ENCODE measurements at regions not wholly inside any gene's neighbourhood (a gene's known extent, or its start where the extent isn't known, plus 50 kb on each side); places are given as distances from the start of the nearest gene placed in this dataset.

GRCh38 chr3:76923485-76923884 lies 116.4 kb upstream of the ROBO2 start (continued):
- TF ChIP-seq INSM2 (tag by site-specific recombination; IDR thresholded peaks at IDR 0.05) (no peak), ZNF654 (tag by site-specific recombination; IDR thresholded peaks at IDR 0.05; ENCODE audit: low read depth) (no peak), ZNF660 (tag by site-specific recombination; IDR thresholded peaks at IDR 0.05) (no peak), ZNF514 (tag by site-specific recombination; IDR thresholded peaks at IDR 0.05) (no peak), ZNF280C (tag by site-specific recombination; IDR thresholded peaks at IDR 0.05) (no peak), ZNF362 (tag by site-specific recombination; IDR thresholded peaks at IDR 0.05) (no peak), ZNF274 (IDR thresholded peaks at IDR 0.05; ENCODE audit: low read length) (no peak), ZNF274 (tag by site-specific recombination; IDR thresholded peaks at IDR 0.05; ENCODE audit: borderline replicate concordance) (no peak)

- ChIA-PET CTCF (no interaction called here), POLR2A (no interaction called here)
- Histone ChIP-seq H3K4me3 (ENCODE audit: low read depth, low read length) (no peak overlapping the region), H3K9me3 (ENCODE audit: control insufficient read depth, insufficient read depth, low read depth, low read length) (no peaks in the 10 kb centered on the region), H3K36me3 (ENCODE audit: control insufficient read depth in 2 of 2, insufficient read depth in 1 of 2, low read length in 2 of 2) (no peaks in the 10 kb centered on the region), H3K4me1 (ENCODE audit: control insufficient read depth, insufficient read depth, low read length) (no peaks in the 10 kb centered on the region), H3K27ac (ENCODE audit: extremely low read depth, low read depth, low read length) (no peak overlapping the region)
- TF ChIP-seq EGR2 (tag by site-specific recombination; IDR thresholded peaks at IDR 0.05; ENCODE audit: low read depth) (no peak), ZNF2 (tag by site-specific recombination; IDR thresholded peaks at IDR 0.05) (no peak), ZNF114 (tag by site-specific recombination; IDR thresholded peaks at IDR 0.05) (no peak), WT1 (tag by site-specific recombination; IDR thresholded peaks at IDR 0.05) (no peak)
Observed at GRCh38 chr3:76930712-76931111, 109.2 kb upstream of the ROBO2 start.

- H3K9me3 ChIP-seq (ENCODE audit: control insufficient read depth, insufficient read depth, low read depth, low read length), result no peaks in the 10 kb centered on the region
- H3K36me3 ChIP-seq (ENCODE audit: control insufficient read depth in 2 of 2, insufficient read depth in 1 of 2, low read length in 2 of 2), result no peaks in the 10 kb centered on the region
- CTCF ChIA-PET, result no interaction called here
- H3K27ac ChIP-seq (ENCODE audit: extremely low read depth, low read depth, low read length), result no peak overlapping the region
- H3K4me3 ChIP-seq (ENCODE audit: low read depth, low read length), result no peak overlapping the region
- H3K4me1 ChIP-seq (ENCODE audit: control insufficient read depth, insufficient read depth, low read length), result no peaks in the 10 kb centered on the region
- POLR2A ChIA-PET, result no interaction called here
- TF ChIP-seq ZNF513 (tag by site-specific recombination; IDR thresholded peaks at IDR 0.05), result no peak
- TF ChIP-seq SP7 (tag by site-specific recombination; IDR thresholded peaks at IDR 0.05), result no peak
Observed at GRCh38 chr3:76933245-76933644, 106.7 kb upstream of the ROBO2 start.

- Histone ChIP-seq H3K27ac (ENCODE audit: extremely low read depth, low read depth, low read length) (no peak overlapping the region), H3K4me1 (ENCODE audit: control insufficient read depth, insufficient read depth, low read length) (no peaks in the 10 kb centered on the region), H3K4me3 (ENCODE audit: low read depth, low read length) (no peak overlapping the region), H3K9me3 (ENCODE audit: control insufficient read depth, insufficient read depth, low read depth, low read length) (no peaks in the 10 kb centered on the region), H3K36me3 (ENCODE audit: control insufficient read depth in 2 of 2, insufficient read depth in 1 of 2, low read length in 2 of 2) (no peaks in the 10 kb centered on the region)
- ChIA-PET CTCF (interaction anchor here (0.9 kb wide), 1 partner anchor 867 kb away, joined by 7 read pairs; no protein-coding TSS in a partner anchor), POLR2A (no interaction called here)
- no peak for TF ChIP-seq ZNF423 (tag by site-specific recombination; IDR thresholded peaks at IDR 0.05)
- TF ChIP-seq SCRT1 (tag by site-specific recombination; IDR thresholded peaks at IDR 0.05; ENCODE audit: borderline replicate concordance), result no peak
- TF ChIP-seq TSHZ1 (tag by site-specific recombination; IDR thresholded peaks at IDR 0.05; ENCODE audit: borderline replicate concordance), result no peak
- TF ChIP-seq ZNF362 (tag by site-specific recombination; IDR thresholded peaks at IDR 0.05), result no peak
- no peak for TF ChIP-seq MZF1 (tag by site-specific recombination; IDR thresholded peaks at IDR 0.05; ENCODE audit: borderline replicate concordance)
- no peak for TF ChIP-seq ZNF558 (tag by site-specific recombination; IDR thresholded peaks at IDR 0.05)
- TF ChIP-seq GFI1B (tag by site-specific recombination; IDR thresholded peaks at IDR 0.05), result no peak
Observed at GRCh38 chr3:76938962-76939361, 100.9 kb upstream of the ROBO2 start.
